Mesendoderm (in vitro differentiated cells): ENCODE measurements at regions not wholly inside any gene's neighbourhood (a gene's known extent, or its start where the extent isn't known, plus 50 kb on each side); places are given as distances from the start of the nearest gene placed in this dataset.
"Not testable (repeated sequence)": the region's sequence is repeated elsewhere in the genome, so short reads cannot be mapped to it uniquely, and the experiment has no call there.

Source experiments
- DNase-seq: peaks from one replicate; pipeline ENCODE4 v3.0.0; 2013
- H2AK5ac ChIP-seq: 2 replicates; pipeline ENCODE4 v1.6.1; 2013; ENCODE audit warnings: low read length, inconsistent platforms
- H2BK120ac ChIP-seq: 2 replicates; pipeline ENCODE4 v1.6.1; 2013; ENCODE audit warnings: low read depth, mild to moderate bottlenecking, low read length, moderate library complexity, mixed read lengths
- H2BK15ac ChIP-seq: replicated peaks from 2 replicates; pipeline ENCODE4 v1.6.1; 2013; ENCODE audit warnings: low read depth, mild to moderate bottlenecking, moderate library complexity
- H2BK5ac ChIP-seq: 2 replicates; pipeline ENCODE4 v1.6.1; 2013; ENCODE audit warnings: low read length, inconsistent platforms
- H3K18ac ChIP-seq: 2 replicates; pipeline ENCODE4 v1.6.1; 2013; ENCODE audit warnings: mild to moderate bottlenecking, low read length, mixed read lengths
- H3K23ac ChIP-seq: one replicate; pipeline ENCODE4 v1.6.1; 2013; ENCODE audit warnings: low read length
- H3K27ac ChIP-seq: 2 replicates; pipeline ENCODE4 v1.5.1; 2013; ENCODE audit warnings: low read depth, mild to moderate bottlenecking, inconsistent platforms, low read length, moderate library complexity
- H3K27me3 ChIP-seq: 2 replicates; pipeline ENCODE4 v1.6.1; 2013; ENCODE audit warnings: low read length, control low read depth, mild to moderate bottlenecking, inconsistent platforms; ENCODE audit not compliant: insufficient read depth, poor library complexity
- H3K36me3 ChIP-seq: 2 replicates; pipeline ENCODE4 v1.6.1; 2013; ENCODE audit warnings: low read length, inconsistent platforms; ENCODE audit not compliant: control insufficient read depth, insufficient read depth
- H3K4ac ChIP-seq: one replicate; pipeline ENCODE4 v1.6.1; 2013; ENCODE audit warnings: low read depth, mild to moderate bottlenecking, low read length, moderate library complexity
- H3K4me1 ChIP-seq: 2 replicates; pipeline ENCODE4 v1.6.1; 2013; ENCODE audit warnings: low read depth, low read length, inconsistent platforms; ENCODE audit not compliant: control insufficient read depth
- H3K4me2 ChIP-seq: 2 replicates; pipeline ENCODE4 v1.6.1; 2013; ENCODE audit warnings: low read length
- H3K4me3 ChIP-seq: 2 replicates; pipeline ENCODE4 v1.5.1; 2013; ENCODE audit warnings: mild to moderate bottlenecking, low read length
- H3K56ac ChIP-seq: one replicate; pipeline ENCODE4 v1.6.1; 2013; ENCODE audit warnings: low read length
- H3K79me1 ChIP-seq: 2 replicates; pipeline ENCODE4 v1.6.1; 2013; ENCODE audit warnings: low read length, inconsistent platforms
- H3K79me2 ChIP-seq: 2 replicates; pipeline ENCODE4 v1.6.1; 2013; ENCODE audit warnings: mild to moderate bottlenecking, low read length; ENCODE audit not compliant: control insufficient read depth, insufficient read depth
- H3K9ac ChIP-seq: 2 replicates; pipeline ENCODE4 v1.6.1; 2013; ENCODE audit warnings: low read length, inconsistent platforms
- H4K5ac ChIP-seq: one replicate; pipeline ENCODE4 v1.6.1; 2013; ENCODE audit warnings: low read length
- H4K8ac ChIP-seq: one replicate; pipeline ENCODE4 v1.6.1; 2013; ENCODE audit warnings: low read depth, mild to moderate bottlenecking, control low read depth, low read length, moderate library complexity
- WGBS: extraction: QIAGEN DNeasy Blood & Tissue Kit; methylation state at CpG from one replicate; pipeline ENCODE4 v1.1.7; 2013; ENCODE audit warnings: low lambda C conversion rate, missing lambda C conversion rate; ENCODE audit not compliant: insufficient coverage; ENCODE audit errors: extremely low coverage; 5-methylcytosine and 5-hydroxymethylcytosine counted together

DNA sequence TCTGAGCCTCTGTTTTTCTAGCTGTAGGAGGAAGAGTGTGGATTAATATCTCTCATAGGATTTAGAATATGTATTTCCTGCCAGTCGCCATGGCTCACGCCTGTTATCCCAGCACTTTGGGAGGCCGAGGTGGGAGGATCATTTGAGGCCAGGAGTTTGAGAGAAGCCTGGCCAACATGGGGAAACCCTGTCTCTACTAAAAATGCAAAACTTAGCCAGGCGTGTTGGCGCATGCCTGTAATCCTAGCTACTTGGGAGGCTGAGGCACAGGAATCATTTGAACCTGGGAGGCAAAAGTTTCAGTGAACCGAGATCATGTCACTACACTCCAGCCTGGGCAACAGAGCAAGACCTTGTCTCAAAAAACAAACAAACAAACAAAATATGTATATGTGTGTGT, 143.9 kb downstream of the CEBPB start:
- no CpG with 5 or more reads among the region's 6 CpGs for WGBS
- not testable (repeated sequence) for H4K5ac ChIP-seq, H3K79me1 ChIP-seq, H3K4me2 ChIP-seq, H3K4me3 ChIP-seq, H4K8ac ChIP-seq, H3K4me1 ChIP-seq, H2BK15ac ChIP-seq, H3K18ac ChIP-seq, H2AK5ac ChIP-seq, H3K27me3 ChIP-seq, H3K36me3 ChIP-seq, H2BK5ac ChIP-seq, DNase-seq, H3K79me2 ChIP-seq, H3K9ac ChIP-seq, H3K23ac ChIP-seq, H2BK120ac ChIP-seq, H3K4ac ChIP-seq, H3K56ac ChIP-seq, H3K27ac ChIP-seq

DNA sequence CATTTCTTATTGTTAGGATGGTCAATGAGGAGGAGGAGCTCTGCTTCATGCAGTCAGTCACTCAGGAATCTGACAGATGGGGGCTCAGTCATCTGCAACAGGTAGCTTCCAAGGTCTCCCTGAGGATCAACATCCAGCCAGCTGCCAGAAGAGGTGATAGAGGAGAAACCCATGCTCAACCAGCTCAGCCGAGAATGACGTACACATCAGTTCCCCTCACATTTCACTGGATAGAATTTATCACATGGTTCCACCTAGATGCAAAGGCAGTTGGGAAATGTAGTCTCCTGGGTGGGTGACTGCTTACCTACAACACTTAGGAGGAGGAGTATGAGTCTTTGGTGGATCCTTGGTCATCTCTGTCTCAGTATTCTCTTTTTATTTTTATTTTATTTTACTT, 144.5 kb downstream of the CEBPB start:
- H3K18ac ChIP-seq, result no peak overlapping the region
- H3K9ac ChIP-seq, result no peak overlapping the region
- H3K4ac ChIP-seq, result no peak overlapping the region
- no peak overlapping the region for H3K4me2 ChIP-seq
- no peaks in the 10 kb centered on the region for H3K79me2 ChIP-seq
- no peak overlapping the region for H2AK5ac ChIP-seq
- no CpG with 5 or more reads among the region's 2 CpGs for WGBS
- H3K23ac ChIP-seq, result no peak overlapping the region
- H2BK15ac ChIP-seq, result no peak overlapping the region
- no peak overlapping the region for H3K56ac ChIP-seq
- H2BK5ac ChIP-seq, result no peak overlapping the region
- H3K4me1 ChIP-seq, result no peaks in the 10 kb centered on the region
- H3K27ac ChIP-seq, result no peak overlapping the region
- peak; percentile 93 for DNase-seq
- no peaks in the 10 kb centered on the region for H3K27me3 ChIP-seq
- no peak overlapping the region for H4K8ac ChIP-seq
- H2BK120ac ChIP-seq, result no peak overlapping the region
- H3K36me3 ChIP-seq, result no peaks in the 10 kb centered on the region
- no peaks in the 10 kb centered on the region for H3K79me1 ChIP-seq
- H4K5ac ChIP-seq, result no peak overlapping the region
- H3K4me3 ChIP-seq, result no peak overlapping the region

DNA sequence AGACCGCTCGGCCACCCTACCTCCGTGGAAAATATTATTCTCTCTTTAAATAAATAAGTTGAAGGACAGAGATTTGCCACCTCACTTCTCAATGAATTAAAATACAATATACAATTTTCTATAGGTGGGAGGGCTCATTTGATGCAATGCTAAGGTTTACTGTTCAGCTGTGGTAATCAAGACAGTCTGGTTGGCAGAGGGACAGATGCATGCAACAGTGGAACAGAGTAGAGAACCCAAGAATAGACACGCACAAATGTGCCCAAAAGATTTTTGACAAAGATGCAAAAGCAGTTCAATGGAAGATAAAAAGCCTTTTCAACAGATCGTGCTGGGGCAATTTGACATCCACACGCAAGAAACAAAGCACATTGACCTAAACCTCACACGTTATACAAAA, 145.2 kb downstream of the CEBPB start:
- Histone ChIP-seq H2AK5ac (no peak overlapping the region), H3K4me3 (no peak overlapping the region), H3K4me1 (no peaks in the 10 kb centered on the region), H3K18ac (no peak overlapping the region), H3K79me2 (no peaks in the 10 kb centered on the region), H2BK15ac (no peak overlapping the region), H2BK120ac (no peak overlapping the region), H3K9ac (no peak overlapping the region), H3K36me3 (no peaks in the 10 kb centered on the region), H3K27me3 (no peaks in the 10 kb centered on the region), H3K79me1 (no peaks in the 10 kb centered on the region), H3K4me2 (no peak overlapping the region), H4K8ac (no peak overlapping the region), H4K5ac (no peak overlapping the region), H3K4ac (no peak overlapping the region), H3K23ac (no peak overlapping the region), H2BK5ac (no peak overlapping the region), H3K27ac (no peak overlapping the region), H3K56ac (no peak overlapping the region)
- WGBS, result no CpG with 5 or more reads among the region's 7 CpGs
- no peak for DNase-seq

DNA sequence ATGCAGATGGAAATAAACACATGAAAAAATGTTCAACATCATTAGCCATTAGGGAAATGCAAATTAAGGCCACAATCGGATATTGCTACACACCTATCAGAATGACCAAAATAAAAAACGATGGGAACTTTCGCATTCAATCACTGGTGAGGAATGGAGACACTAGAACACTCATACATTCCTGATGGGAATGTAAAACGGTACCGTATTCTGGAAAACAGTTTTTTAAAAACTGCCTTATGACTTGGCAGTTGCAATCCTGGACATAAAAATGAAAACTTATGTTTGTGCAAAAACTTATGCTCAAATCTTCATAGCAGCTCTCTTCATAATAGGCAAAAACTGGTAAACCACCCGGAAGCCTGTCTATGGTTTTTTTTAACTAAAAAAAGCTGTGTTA, 146.0 kb downstream of the CEBPB start:
- H3K27ac ChIP-seq, result no peak overlapping the region
- no CpG with 5 or more reads among the region's 6 CpGs for WGBS
- no peak overlapping the region for H2BK120ac ChIP-seq
- H4K5ac ChIP-seq, result no peak overlapping the region
- H3K18ac ChIP-seq, result no peak overlapping the region
- H2BK15ac ChIP-seq, result no peak overlapping the region
- H2BK5ac ChIP-seq, result no peak overlapping the region
- no peak overlapping the region for H4K8ac ChIP-seq
- H3K79me1 ChIP-seq, result no peaks in the 10 kb centered on the region
- H3K9ac ChIP-seq, result no peak overlapping the region
- H3K4ac ChIP-seq, result no peak overlapping the region
- no peaks in the 10 kb centered on the region for H3K4me1 ChIP-seq
- DNase-seq, result no peak
- H3K27me3 ChIP-seq, result no peaks in the 10 kb centered on the region
- no peak overlapping the region for H2AK5ac ChIP-seq
- no peak overlapping the region for H3K56ac ChIP-seq
- no peak overlapping the region for H3K23ac ChIP-seq
- H3K79me2 ChIP-seq, result no peaks in the 10 kb centered on the region
- no peaks in the 10 kb centered on the region for H3K36me3 ChIP-seq
- no peak overlapping the region for H3K4me2 ChIP-seq
- H3K4me3 ChIP-seq, result no peak overlapping the region

DNA sequence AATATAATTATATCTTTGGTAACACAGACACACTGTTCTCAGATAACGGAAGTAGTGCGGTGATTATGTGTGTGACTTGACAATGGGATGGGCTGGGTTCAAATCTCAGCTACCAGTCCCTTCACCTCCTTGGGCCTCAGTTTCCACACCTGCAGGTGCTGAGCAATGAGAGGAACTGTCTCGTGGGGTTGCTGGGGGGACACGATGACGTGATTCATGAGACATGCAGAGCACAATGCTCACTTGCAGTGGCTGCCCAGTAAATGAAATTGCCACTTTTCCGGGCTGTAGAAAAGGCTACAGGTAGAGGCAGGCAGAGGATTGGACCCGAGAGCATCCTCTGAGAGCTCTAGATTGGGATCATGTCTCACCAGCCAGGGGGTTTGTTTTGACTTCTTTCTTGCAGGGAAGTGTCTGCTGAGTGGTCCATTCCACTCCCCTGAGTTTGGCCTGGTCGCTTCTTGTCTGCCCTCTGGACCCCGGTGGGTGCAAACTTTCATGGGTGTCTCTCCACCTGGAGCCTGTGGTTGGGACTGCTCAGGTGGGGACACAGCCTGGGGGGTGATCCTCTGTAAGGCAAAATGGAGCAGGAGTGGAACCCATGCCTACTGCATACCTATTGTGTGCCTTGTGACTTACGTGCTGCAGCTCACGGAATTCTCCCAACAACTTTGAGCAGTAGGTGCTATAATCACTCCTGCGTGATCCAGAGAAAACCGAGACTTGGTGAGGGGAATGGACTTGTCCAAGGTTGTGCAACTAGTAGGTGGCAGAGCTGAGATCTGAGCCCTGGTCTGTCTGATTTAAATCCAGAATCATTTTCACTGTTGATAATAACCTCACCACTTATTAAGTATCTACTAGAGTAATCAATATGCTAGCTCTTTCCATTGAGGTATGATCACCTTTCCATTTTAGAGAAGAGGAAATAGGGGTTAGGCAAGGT, 147.2 kb downstream of the CEBPB start:
- Histone ChIP-seq H2BK120ac (no peak overlapping the region), H3K4me1 (no peaks in the 10 kb centered on the region), H3K23ac (no peak overlapping the region), H3K79me2 (no peaks in the 10 kb centered on the region), H3K56ac (no peak overlapping the region), H4K5ac (no peak overlapping the region), H3K18ac (no peak overlapping the region), H2BK5ac (no peak overlapping the region), H3K79me1 (no peaks in the 10 kb centered on the region), H4K8ac (no peak overlapping the region), H3K4ac (no peak overlapping the region), H3K9ac (no peak overlapping the region), H3K27me3 (no peaks in the 10 kb centered on the region), H2AK5ac (no peak overlapping the region), H3K27ac (no peak overlapping the region), H3K4me3 (no peak overlapping the region), H3K4me2 (no peak overlapping the region), H3K36me3 (no peaks in the 10 kb centered on the region), H2BK15ac (no peak overlapping the region)
- WGBS, result no CpG with 5 or more reads among the region's 13 CpGs
- no peak for DNase-seq
